HepG2 (cell line): ENCODE measurements at regions not wholly inside any gene's neighbourhood (a gene's known extent, or its start where the extent isn't known, plus 50 kb on each side); places are given as distances from the start of the nearest gene placed in this dataset.

Experiments
- ATAC-seq: fragments of 200-7000 bp; cut with Tn5 transposase; 3 replicates; pipeline ENCODE4 v1.9.1; 2020; ENCODE audit warnings: mild to moderate bottlenecking, moderate library complexity
- BruUV-seq: library from RNA; stranded (reverse); fragments of 400-500 nt; replicated peaks from 2 replicates; lab custom pipeline; 2021; lab: Mats Ljungman, UMichigan
- CTCF ChIA-PET: fragments of 300-600 bp; formaldehyde crosslinking; extraction: SDS; loops from one replicate; lab custom pipeline; 2021; ENCODE audit warnings: low total read pairs, inconsistent platforms, low intra/inter-chr PET ratio; lab: Yijun Ruan, JAX
- POLR2A ChIA-PET: fragments of 350-600 bp; sonication (Branson Sonifier 250); formaldehyde crosslinking; loops from one replicate; lab custom pipeline; 2020; ENCODE audit warnings: antibody characterized with exemption, inconsistent platforms; lab: Yijun Ruan, JAX
- DNase-seq: peaks from one replicate; pipeline ENCODE4 v3.0.0-alpha.2; 2015; ENCODE audit warnings: low spot score
- FAIRE-seq: peaks from 3 replicates; lab custom pipeline; 2011; peaks lifted over from hg19 to GRCh38; lab: Jason Lieb, UNC
- H2AFZ ChIP-seq: one replicate; pipeline ENCODE4 v1.6.1; 2011; ENCODE audit warnings: low read length, inconsistent platforms
- H3K27ac ChIP-seq: fragments of 300-600 bp; 3 replicates; pipeline ENCODE4 v1.8.0; 2011; ENCODE audit warnings: mixed run types, mild to moderate bottlenecking, mixed read lengths, low read length, inconsistent platforms; ENCODE audit not compliant: insufficient read depth; ENCODE audit errors: extremely low read length
- H3K27me3 ChIP-seq, 2 experiments: fragments of 200-600 bp in 1 of 2; 2 replicates in 1 of 2; 3 replicates in 1 of 2; pipeline versions ENCODE4 v1.6.0 to v1.8.0; 2011; ENCODE audit warnings: low read length in 2 of 2, mild to moderate bottlenecking in 2 of 2, moderate library complexity in 2 of 2, inconsistent platforms in 1 of 2; ENCODE audit not compliant: insufficient read depth in 2 of 2, control insufficient read depth in 1 of 2
- H3K36me3 ChIP-seq, 2 experiments: fragments of 200-600 bp in 1 of 2; replicated peaks in 1 of 2; 2 replicates in 1 of 2; 3 replicates in 1 of 2; pipeline versions ENCODE4 v1.5.1 to v1.8.0; 2011; ENCODE audit warnings: low read length in 2 of 2, inconsistent platforms in 1 of 2; ENCODE audit not compliant: insufficient read depth in 2 of 2, control insufficient read depth in 1 of 2
- H3K4me1 ChIP-seq: 2 replicates; pipeline ENCODE4 v1.5.1; 2012; ENCODE audit warnings: low read length, inconsistent platforms; ENCODE audit not compliant: insufficient read depth
- H3K4me2 ChIP-seq: 2 replicates; pipeline ENCODE4 v1.6.0; 2011; ENCODE audit warnings: low read depth, low read length, inconsistent platforms
- H3K4me3 ChIP-seq, 3 experiments: fragments of 200-600 bp in 1 of 3; sonication (generic), shearing (Covaris generic) in 1 of 3; replicated peaks in 1 of 3; 2 replicates each; pipeline ENCODE4 v1.5.1; 2011 to 2016; ENCODE audit warnings: low read length in 3 of 3, inconsistent platforms in 2 of 3, low read depth in 2 of 3, mild to moderate bottlenecking in 2 of 3, control low read depth in 1 of 3, mixed read lengths in 1 of 3; ENCODE audit not compliant: insufficient read depth in 1 of 3
- H3K79me2 ChIP-seq: one replicate; pipeline ENCODE4 v1.6.1; 2011; ENCODE audit warnings: low read length, inconsistent platforms; ENCODE audit not compliant: insufficient read depth
- H3K9ac ChIP-seq: 2 replicates; pipeline ENCODE4 v1.6.0; 2011; ENCODE audit warnings: mild to moderate bottlenecking, low read depth, low read length, inconsistent platforms; ENCODE audit not compliant: insufficient read depth
- H3K9me3 ChIP-seq: 2 replicates; pipeline ENCODE4 v1.5.1; 2012; ENCODE audit warnings: mild to moderate bottlenecking, low read length
- H4K20me1 ChIP-seq: 2 replicates; pipeline ENCODE4 v1.6.0; 2011; ENCODE audit warnings: inconsistent platforms, mild to moderate bottlenecking, low read length, moderate library complexity; ENCODE audit not compliant: insufficient read depth
- AHR ChIP-seq: IDR thresholded peaks from 2 replicates; pipeline ENCODE4 v1.6.1; 2018; ENCODE audit warnings: missing genetic modification reagents, missing compliant biosample characterization
- ETV6 ChIP-seq: sonication (generic); formaldehyde crosslinking; conservative IDR thresholded peaks from 2 replicates; pipeline ENCODE4 v1.4.0; 2020; ENCODE audit warnings: missing genetic modification reagents
- FOXP4 ChIP-seq: sonication (generic); formaldehyde crosslinking; IDR thresholded peaks from 2 replicates; pipeline ENCODE4 v1.4.0; 2020; ENCODE audit warnings: missing genetic modification reagents
- KAT2B ChIP-seq: fragments of 150-350 bp; IDR thresholded peaks from 2 replicates; pipeline ENCODE4 v1.6.1; 2014; ENCODE audit warnings: low read depth, low read length, borderline replicate concordance
- KLF12 ChIP-seq: sonication (generic); formaldehyde crosslinking; IDR thresholded peaks from 2 replicates; pipeline ENCODE4 v1.4.0; 2020; ENCODE audit warnings: missing genetic modification reagents, borderline replicate concordance
- MZF1 ChIP-seq: sonication (generic); formaldehyde crosslinking; IDR thresholded peaks from 2 replicates; pipeline ENCODE4 v1.8.1; 2023; ENCODE audit warnings: mild to moderate bottlenecking, missing genetic modification reagents, borderline replicate concordance
- NCOR1 ChIP-seq: fragments of 200-600 bp; sonication (generic); IDR thresholded peaks from 2 replicates; pipeline ENCODE4 v1.7.0; 2017; ENCODE audit warnings: antibody characterized with exemption, low read length, borderline replicate concordance
- SNAPC4 ChIP-seq: sonication (generic); formaldehyde crosslinking; IDR thresholded peaks from 2 replicates; pipeline ENCODE4 v1.4.0; 2020; ENCODE audit warnings: mild to moderate bottlenecking, missing genetic modification reagents
- THAP11 ChIP-seq: IDR thresholded peaks from 2 replicates; pipeline ENCODE4 v1.6.1; 2016; ENCODE audit warnings: missing biosample characterization, missing genetic modification reagents
- TP53 ChIP-seq: sonication (generic); formaldehyde crosslinking; conservative IDR thresholded peaks from 2 replicates; pipeline ENCODE4 v1.4.0; 2020; ENCODE audit warnings: missing genetic modification reagents
- TRIM24 ChIP-seq: sonication (generic); formaldehyde crosslinking; IDR thresholded peaks from 2 replicates; pipeline ENCODE4 v1.8.0; 2022; ENCODE audit warnings: mild to moderate bottlenecking, missing genetic modification reagents
- ZNF136 ChIP-seq: sonication (generic); formaldehyde crosslinking; IDR thresholded peaks from 2 replicates; pipeline ENCODE4 v1.8.1; 2022; ENCODE audit warnings: low read depth, mild to moderate bottlenecking, moderate library complexity, missing genetic modification reagents
- ZNF138 ChIP-seq: sonication (generic); formaldehyde crosslinking; IDR thresholded peaks from 2 replicates; pipeline ENCODE4 v1.5.0; 2020; ENCODE audit warnings: mild to moderate bottlenecking, low read depth, missing genetic modification reagents
- ZNF3 ChIP-seq: IDR thresholded peaks from 2 replicates; pipeline ENCODE4 v1.7.0; 2017; ENCODE audit warnings: inconsistent platforms
- ZNF557 ChIP-seq: sonication (generic); formaldehyde crosslinking; IDR thresholded peaks from 2 replicates; pipeline ENCODE4 v1.4.0; 2020; ENCODE audit warnings: missing genetic modification reagents
- ZSCAN29 ChIP-seq: sonication (generic); formaldehyde crosslinking; conservative IDR thresholded peaks from 2 replicates; pipeline ENCODE4 v1.4.0; 2020; ENCODE audit warnings: mild to moderate bottlenecking, missing genetic modification reagents
- WGBS: methylation state at CpG from one replicate; pipeline ENCODE4 v1.1.6; 2017; ENCODE audit warnings: low lambda C conversion rate; 5-methylcytosine and 5-hydroxymethylcytosine counted together
- in situ Hi-C: cut with HindIII; loops from 2 replicates; pipeline ENCODE4 v1.10.0; 2017; ENCODE audit warnings: low pct_unique_long_range_greater_than_20kb; ENCODE audit not compliant: extremely low pct_ligation_motif_present
- intact Hi-C: fragments of 100-400 bp; cut with micrococcal nuclease; formaldehyde crosslinking; loops from one replicate; pipeline ENCODE4 v1.10.0; 2022; ENCODE audit not compliant: unreplicated experiment

- no peak for TF ChIP-seq SNAPC4 (CRISPR knock-in tag)
- TF ChIP-seq ZSCAN29 (CRISPR knock-in tag), result no peak
Measured at GRCh38 chr9:78150983-78151356, 84.9 kb upstream of the CEP78 start (continued).

GRCh38 chr9:78150312-78150982, 85.4 kb upstream of the CEP78 start:
- CTCF ChIA-PET, result no interaction called here
- ATAC-seq, result no peak
- H3K27ac ChIP-seq, result no peak overlapping the region
- POLR2A ChIA-PET, result no interaction called here
- H4K20me1 ChIP-seq, result no peaks in the 10 kb centered on the region
- intact Hi-C loops, result no loop called here
- H3K27me3 ChIP-seq, result no peaks in the 10 kb centered on the region
- no peaks in the 10 kb centered on the region for H3K4me1 ChIP-seq
- WGBS, result 72% methylated on average over 14 of the region's 25 CpGs
- FAIRE-seq, result no peak
- no peak overlapping the region for H3K9ac ChIP-seq
- H3K36me3 ChIP-seq, result no peaks in the 10 kb centered on the region
- no peak overlapping the region for H3K4me3 ChIP-seq
- H3K79me2 ChIP-seq, result no peaks in the 10 kb centered on the region
- TF ChIP-seq FOXP4 (CRISPR knock-in tag) (no peak), THAP11 (CRISPR knock-in tag) (no peak), ZNF136 (CRISPR knock-in tag) (no peak), ZNF3 (CRISPR knock-in tag) (no peak), ETV6 (CRISPR knock-in tag) (no peak), ZNF138 (CRISPR knock-in tag) (no peak), TRIM24 (no peak), AHR (CRISPR knock-in tag) (no peak), MZF1 (no peak), NCOR1 (no peak), KLF12 (no peak), ZNF557 (CRISPR knock-in tag) (no peak), KAT2B (no peak), TP53 (CRISPR knock-in tag) (no peak)
- DNase-seq, result no peak
- H3K4me2 ChIP-seq, result no peak overlapping the region
- in situ Hi-C loops, result no loop called here
- H2AFZ ChIP-seq, result no peak overlapping the region
- no peaks in the 10 kb centered on the region for H3K9me3 ChIP-seq
- BruUV-seq, result no TSS peak
